HepG2 (cell line): ENCODE measurements at regions not wholly inside any gene's neighbourhood (a gene's known extent, or its start where the extent isn't known, plus 50 kb on each side); places are given as distances from the start of the nearest gene placed in this dataset.

Experiments
- ATAC-seq: fragments of 200-7000 bp; cut with Tn5 transposase; 3 replicates; pipeline ENCODE4 v1.9.1; 2020; ENCODE audit warnings: mild to moderate bottlenecking, moderate library complexity
- BruUV-seq: library from RNA; stranded (reverse); fragments of 400-500 nt; replicated peaks from 2 replicates; lab custom pipeline; 2021; lab: Mats Ljungman, UMichigan
- CTCF ChIA-PET: fragments of 300-600 bp; formaldehyde crosslinking; extraction: SDS; loops from one replicate; lab custom pipeline; 2021; ENCODE audit warnings: low total read pairs, inconsistent platforms, low intra/inter-chr PET ratio; lab: Yijun Ruan, JAX
- POLR2A ChIA-PET: fragments of 350-600 bp; sonication (Branson Sonifier 250); formaldehyde crosslinking; loops from one replicate; lab custom pipeline; 2020; ENCODE audit warnings: antibody characterized with exemption, inconsistent platforms; lab: Yijun Ruan, JAX
- DNase-seq: peaks from one replicate; pipeline ENCODE4 v3.0.0-alpha.2; 2015; ENCODE audit warnings: low spot score
- FAIRE-seq: peaks from 3 replicates; lab custom pipeline; 2011; peaks lifted over from hg19 to GRCh38; lab: Jason Lieb, UNC
- H2AFZ ChIP-seq: one replicate; pipeline ENCODE4 v1.6.1; 2011; ENCODE audit warnings: low read length, inconsistent platforms
- H3K27ac ChIP-seq: fragments of 300-600 bp; 3 replicates; pipeline ENCODE4 v1.8.0; 2011; ENCODE audit warnings: mixed run types, mild to moderate bottlenecking, mixed read lengths, low read length, inconsistent platforms; ENCODE audit not compliant: insufficient read depth; ENCODE audit errors: extremely low read length
- H3K27me3 ChIP-seq, 2 experiments: fragments of 200-600 bp in 1 of 2; 2 replicates in 1 of 2; 3 replicates in 1 of 2; pipeline versions ENCODE4 v1.6.0 to v1.8.0; 2011; ENCODE audit warnings: low read length in 2 of 2, mild to moderate bottlenecking in 2 of 2, moderate library complexity in 2 of 2, inconsistent platforms in 1 of 2; ENCODE audit not compliant: insufficient read depth in 2 of 2, control insufficient read depth in 1 of 2
- H3K36me3 ChIP-seq, 2 experiments: fragments of 200-600 bp in 1 of 2; replicated peaks in 1 of 2; 2 replicates in 1 of 2; 3 replicates in 1 of 2; pipeline versions ENCODE4 v1.5.1 to v1.8.0; 2011; ENCODE audit warnings: low read length in 2 of 2, inconsistent platforms in 1 of 2; ENCODE audit not compliant: insufficient read depth in 2 of 2, control insufficient read depth in 1 of 2
- H3K4me1 ChIP-seq: 2 replicates; pipeline ENCODE4 v1.5.1; 2012; ENCODE audit warnings: low read length, inconsistent platforms; ENCODE audit not compliant: insufficient read depth
- H3K4me2 ChIP-seq: 2 replicates; pipeline ENCODE4 v1.6.0; 2011; ENCODE audit warnings: low read depth, low read length, inconsistent platforms
- H3K4me3 ChIP-seq, 3 experiments: fragments of 200-600 bp in 1 of 3; sonication (generic), shearing (Covaris generic) in 1 of 3; replicated peaks in 1 of 3; 2 replicates each; pipeline ENCODE4 v1.5.1; 2011 to 2016; ENCODE audit warnings: low read length in 3 of 3, inconsistent platforms in 2 of 3, low read depth in 2 of 3, mild to moderate bottlenecking in 2 of 3, control low read depth in 1 of 3, mixed read lengths in 1 of 3; ENCODE audit not compliant: insufficient read depth in 1 of 3
- H3K79me2 ChIP-seq: one replicate; pipeline ENCODE4 v1.6.1; 2011; ENCODE audit warnings: low read length, inconsistent platforms; ENCODE audit not compliant: insufficient read depth
- H3K9ac ChIP-seq: 2 replicates; pipeline ENCODE4 v1.6.0; 2011; ENCODE audit warnings: mild to moderate bottlenecking, low read depth, low read length, inconsistent platforms; ENCODE audit not compliant: insufficient read depth
- H3K9me3 ChIP-seq: 2 replicates; pipeline ENCODE4 v1.5.1; 2012; ENCODE audit warnings: mild to moderate bottlenecking, low read length
- H4K20me1 ChIP-seq: 2 replicates; pipeline ENCODE4 v1.6.0; 2011; ENCODE audit warnings: inconsistent platforms, mild to moderate bottlenecking, low read length, moderate library complexity; ENCODE audit not compliant: insufficient read depth
- MED13 ChIP-seq: sonication (generic); formaldehyde crosslinking; IDR thresholded peaks from 2 replicates; pipeline ENCODE4 v1.5.0; 2020; ENCODE audit warnings: missing genetic modification reagents
- MTF1 ChIP-seq: sonication (generic); formaldehyde crosslinking; IDR thresholded peaks from 2 replicates; pipeline ENCODE4 v1.5.0; 2020; ENCODE audit warnings: missing genetic modification reagents
- NFE2L2 ChIP-seq: fragments of 150-350 bp; IDR thresholded peaks from 2 replicates; pipeline ENCODE4 v1.6.1; 2014; ENCODE audit warnings: low read length
- PLRG1 ChIP-seq: fragments of 450-650 bp; conservative IDR thresholded peaks from 2 replicates; pipeline ENCODE4 v1.6.1; 2016
- THAP11 ChIP-seq: IDR thresholded peaks from 2 replicates; pipeline ENCODE4 v1.6.1; 2016; ENCODE audit warnings: missing biosample characterization, missing genetic modification reagents
- WGBS: methylation state at CpG from one replicate; pipeline ENCODE4 v1.1.6; 2017; ENCODE audit warnings: low lambda C conversion rate; 5-methylcytosine and 5-hydroxymethylcytosine counted together
- in situ Hi-C: cut with HindIII; loops from 2 replicates; pipeline ENCODE4 v1.10.0; 2017; ENCODE audit warnings: low pct_unique_long_range_greater_than_20kb; ENCODE audit not compliant: extremely low pct_ligation_motif_present
- intact Hi-C: fragments of 100-400 bp; cut with micrococcal nuclease; formaldehyde crosslinking; loops from one replicate; pipeline ENCODE4 v1.10.0; 2022; ENCODE audit not compliant: unreplicated experiment
- TF ChIP-seq, protein P1 (sequence below): sonication (generic); formaldehyde crosslinking; IDR thresholded peaks from 2 replicates; pipeline ENCODE4 v1.4.0; 2020; ENCODE audit warnings: low read depth, missing genetic modification reagents

DNA sequence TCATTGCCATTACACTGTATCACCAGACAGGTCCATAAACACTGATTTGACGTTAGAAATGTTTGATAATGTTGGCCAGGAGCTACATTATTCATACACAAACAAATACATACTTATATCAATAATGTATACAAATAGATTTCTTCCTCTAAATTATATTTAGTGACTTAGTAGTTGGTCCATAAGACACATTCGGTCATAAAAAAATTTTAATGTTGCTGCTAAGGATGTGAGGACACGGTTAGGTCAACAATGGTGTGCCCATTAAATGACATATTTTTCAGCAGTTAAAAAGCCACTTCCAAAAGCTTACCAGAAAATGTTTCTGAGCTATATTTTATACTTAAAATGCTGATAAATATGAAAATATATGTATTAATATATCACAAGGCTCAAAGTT lies 1148.7 kb upstream of the TMEM132C start (continued):
- TF ChIP-seq PLRG1 (no peak), MED13 (no peak)
- TF ChIP-seq, protein P1, sequence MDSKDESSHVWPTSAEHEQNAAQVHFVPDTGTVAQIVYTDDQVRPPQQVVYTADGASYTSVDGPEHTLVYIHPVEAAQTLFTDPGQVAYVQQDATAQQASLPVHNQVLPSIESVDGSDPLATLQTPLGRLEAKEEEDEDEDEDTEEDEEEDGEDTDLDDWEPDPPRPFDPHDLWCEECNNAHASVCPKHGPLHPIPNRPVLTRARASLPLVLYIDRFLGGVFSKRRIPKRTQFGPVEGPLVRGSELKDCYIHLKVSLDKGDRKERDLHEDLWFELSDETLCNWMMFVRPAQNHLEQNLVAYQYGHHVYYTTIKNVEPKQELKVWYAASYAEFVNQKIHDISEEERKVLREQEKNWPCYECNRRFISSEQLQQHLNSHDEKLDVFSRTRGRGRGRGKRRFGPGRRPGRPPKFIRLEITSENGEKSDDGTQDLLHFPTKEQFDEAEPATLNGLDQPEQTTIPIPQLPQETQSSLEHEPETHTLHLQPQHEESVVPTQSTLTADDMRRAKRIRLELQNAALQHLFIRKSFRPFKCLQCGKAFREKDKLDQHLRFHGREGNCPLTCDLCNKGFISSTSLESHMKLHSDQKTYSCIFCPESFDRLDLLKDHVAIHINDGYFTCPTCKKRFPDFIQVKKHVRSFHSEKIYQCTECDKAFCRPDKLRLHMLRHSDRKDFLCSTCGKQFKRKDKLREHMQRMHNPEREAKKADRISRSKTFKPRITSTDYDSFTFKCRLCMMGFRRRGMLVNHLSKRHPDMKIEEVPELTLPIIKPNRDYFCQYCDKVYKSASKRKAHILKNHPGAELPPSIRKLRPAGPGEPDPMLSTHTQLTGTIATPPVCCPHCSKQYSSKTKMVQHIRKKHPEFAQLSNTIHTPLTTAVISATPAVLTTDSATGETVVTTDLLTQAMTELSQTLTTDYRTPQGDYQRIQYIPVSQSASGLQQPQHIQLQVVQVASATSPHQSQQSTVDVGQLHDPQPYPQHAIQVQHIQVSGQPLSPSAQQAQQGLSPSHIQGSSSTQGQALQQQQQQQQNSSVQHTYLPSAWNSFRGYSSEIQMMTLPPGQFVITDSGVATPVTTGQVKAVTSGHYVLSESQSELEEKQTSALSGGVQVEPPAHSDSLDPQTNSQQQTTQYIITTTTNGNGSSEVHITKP (CRISPR knock-in tag) = no peak

DNA sequence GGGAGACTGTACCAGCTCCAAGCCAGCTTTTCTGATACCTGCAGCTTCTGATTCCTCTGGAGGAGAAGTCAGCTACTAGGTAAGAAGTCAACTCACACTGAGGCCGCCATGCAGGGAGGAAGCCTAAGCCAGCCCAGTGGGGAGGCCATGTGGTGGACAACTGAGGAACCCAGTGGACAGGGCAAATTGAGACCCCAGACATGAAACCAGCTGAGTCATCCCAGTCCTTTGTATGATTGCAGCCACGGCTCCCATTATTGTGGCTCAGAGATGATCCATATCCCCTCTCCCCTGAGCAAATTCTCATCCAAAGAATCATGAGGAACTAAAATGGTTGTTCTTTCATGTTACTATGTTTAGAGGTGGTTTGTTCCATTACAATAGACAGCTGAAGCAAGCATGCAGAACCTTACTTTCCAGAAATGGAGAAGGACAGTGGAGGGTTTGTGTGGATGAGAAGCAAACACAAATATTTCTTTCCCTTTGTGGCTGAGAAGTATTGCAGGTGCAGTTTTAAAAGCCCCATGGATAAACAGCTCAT lies 1147.3 kb upstream of the TMEM132C start:
- H3K36me3 ChIP-seq = no peaks in the 10 kb centered on the region
- intact Hi-C loops = no loop called here
- ATAC-seq (no peak), FAIRE-seq (no peak), DNase-seq (no peak)
- H3K9ac ChIP-seq = no peak overlapping the region
- no peak overlapping the region for H3K27ac ChIP-seq
- BruUV-seq = no TSS peak
- no peaks in the 10 kb centered on the region for H3K4me1 ChIP-seq
- TF ChIP-seq NFE2L2 (0 out of 2 replicates have a peak, but pooled peaks have one; percentile 12), THAP11 (CRISPR knock-in tag) (no peak), MTF1 (CRISPR knock-in tag) (no peak)
- H3K4me2 ChIP-seq = no peak overlapping the region
- no peak overlapping the region for H2AFZ ChIP-seq
- no peaks in the 10 kb centered on the region for H3K79me2 ChIP-seq
- no peak overlapping the region for H3K4me3 ChIP-seq
- CTCF ChIA-PET = no interaction called here
- H3K9me3 ChIP-seq = no peaks in the 10 kb centered on the region; the same call in 1 of the 2 replicates
- no peaks in the 10 kb centered on the region for H3K27me3 ChIP-seq
- POLR2A ChIA-PET = no interaction called here
- in situ Hi-C loops = loop anchor here (25.0 kb wide), 2 partner anchors 268 to 568 kb away; no protein-coding TSS in a partner anchor
- no peaks in the 10 kb centered on the region for H4K20me1 ChIP-seq
- WGBS = 0% methylated on average over 2 of the region's 2 CpGs
